PC-9 (cell line): ENCODE measurements at regions not wholly inside any gene's neighbourhood (a gene's known extent, or its start where the extent isn't known, plus 50 kb on each side); places are given as distances from the start of the nearest gene placed in this dataset.

Source experiments
- BruUV-seq: library from RNA; stranded (reverse); fragments of 400-500 nt; replicated peaks from 2 replicates; lab custom pipeline; 2021; lab: Mats Ljungman, UMichigan
- CTCF ChIA-PET: fragments of 300-600 bp; sonication (Branson Sonifier 250); formaldehyde crosslinking; loops from one replicate; lab custom pipeline; 2022; ENCODE audit warnings: antibody characterized with exemption; lab: Charles Lee
- POLR2A ChIA-PET: fragments of 300-600 bp; sonication (Branson Sonifier 250); formaldehyde crosslinking; loops from one replicate; lab custom pipeline; 2022; ENCODE audit warnings: antibody characterized with exemption; ENCODE audit not compliant: unreplicated experiment; lab: Charles Lee
- DNase-seq, 2 experiments: peaks; one replicate each; pipeline versions ENCODE4 v3.0.0 to v3.0.0-alpha.2; 2015 to 2022; ENCODE audit warnings: mixed read lengths in 1 of 2
- H2AFZ ChIP-seq: fragments of 200-600 bp; sonication (generic); 2 replicates; pipeline ENCODE4 v1.8.1; 2017; ENCODE audit warnings: antibody characterized with exemption
- H3F3A ChIP-seq: fragments of 200-600 bp; sonication (generic); 2 replicates; pipeline ENCODE4 v1.8.1; 2017; ENCODE audit warnings: antibody characterized with exemption, mild to moderate bottlenecking, low read depth; ENCODE audit not compliant: insufficient read depth
- H3K27ac ChIP-seq: fragments of 200-600 bp; sonication (generic); 2 replicates; pipeline ENCODE4 v1.6.1; 2016; ENCODE audit warnings: mixed run types
- H3K27me3 ChIP-seq: fragments of 200-600 bp; sonication (generic); 2 replicates; pipeline ENCODE4 v1.6.1; 2016; ENCODE audit warnings: low read depth, mixed run types; ENCODE audit not compliant: insufficient read depth
- H3K36me3 ChIP-seq: fragments of 200-600 bp; sonication (generic); 2 replicates; pipeline ENCODE4 v1.6.1; 2016; ENCODE audit warnings: low read depth, mixed run types
- H3K4me1 ChIP-seq: fragments of 200-600 bp; sonication (generic); replicated peaks from 2 replicates; pipeline ENCODE4 v1.6.1; 2016; ENCODE audit warnings: mixed run types; ENCODE audit not compliant: insufficient read depth
- H3K4me2 ChIP-seq: fragments of 200-600 bp; sonication (generic); 2 replicates; pipeline ENCODE4 v1.6.1; 2017; ENCODE audit warnings: mixed run types
- H3K4me3 ChIP-seq: fragments of 200-600 bp; sonication (generic); 2 replicates; pipeline ENCODE4 v1.6.1; 2016; ENCODE audit warnings: mixed run types
- H3K79me2 ChIP-seq: fragments of 200-600 bp; sonication (generic); 2 replicates; pipeline ENCODE4 v1.6.1; 2017; ENCODE audit warnings: low read depth, mixed run types
- H3K9me2 ChIP-seq: fragments of 200-600 bp; sonication (generic); 2 replicates; pipeline ENCODE4 v1.8.1; 2017; ENCODE audit warnings: mild to moderate bottlenecking; ENCODE audit not compliant: insufficient read depth
- H3K9me3 ChIP-seq: fragments of 200-600 bp; sonication (generic); 2 replicates; pipeline ENCODE4 v1.8.1; 2016; ENCODE audit warnings: low read depth; ENCODE audit not compliant: insufficient read depth
- H4K20me1 ChIP-seq: fragments of 200-600 bp; sonication (generic); 2 replicates; pipeline ENCODE4 v1.8.1; 2017; ENCODE audit not compliant: insufficient read depth
- CTCF ChIP-seq: fragments of 200-600 bp; sonication (generic); conservative IDR thresholded peaks from 2 replicates; pipeline ENCODE4 v1.6.1; 2017; ENCODE audit warnings: mixed run types, antibody characterized with exemption, mild to moderate bottlenecking, moderate library complexity
- EZH2 ChIP-seq: fragments of 200-600 bp; sonication (generic); IDR thresholded peaks from 2 replicates; pipeline ENCODE4 v1.8.0; 2017; ENCODE audit warnings: antibody characterized with exemption, low read depth
- intact Hi-C: fragments of 100-400 bp; cut with micrococcal nuclease; formaldehyde crosslinking; loops from one replicate; pipeline ENCODE4 v1.10.0; 2022; ENCODE audit not compliant: unreplicated experiment

GRCh38 chr3:4151859-4152258 lies 151.3 kb upstream of the SETMAR start:
- TF ChIP-seq EZH2 = no peak
- TF ChIP-seq CTCF = no peak
- H3K4me2 ChIP-seq = no peak overlapping the region
- H3K4me3 ChIP-seq = no peak overlapping the region
- no peak for DNase-seq
- no peak overlapping the region for H2AFZ ChIP-seq
- BruUV-seq = no TSS peak
- intact Hi-C loops = no loop called here
- ChIA-PET CTCF (interaction anchor here (0.7 kb wide), 1 partner anchor 136 kb away, joined by 3 read pairs; no protein-coding TSS in a partner anchor), POLR2A (no interaction called here)
- H3K27me3 ChIP-seq = no peaks in the 10 kb centered on the region
- no peaks in the 10 kb centered on the region for H3F3A ChIP-seq
- no peaks in the 10 kb centered on the region for H3K9me3 ChIP-seq
- H3K4me1 ChIP-seq = no peaks in the 10 kb centered on the region
- H3K79me2 ChIP-seq = no peaks in the 10 kb centered on the region
- no peaks in the 10 kb centered on the region for H4K20me1 ChIP-seq
- no peak overlapping the region for H3K27ac ChIP-seq
- no peaks in the 10 kb centered on the region for H3K36me3 ChIP-seq
- no peaks in the 10 kb centered on the region for H3K9me2 ChIP-seq

- BruUV-seq = no TSS peak
Observed at GRCh38 chr3:4153771-4154170, 149.4 kb upstream of the SETMAR start.

GRCh38 chr3:4158329-4158728 lies 144.8 kb upstream of the SETMAR start:
- intact Hi-C loops = no loop called here
- TF ChIP-seq EZH2 (no peak), CTCF (no peak)

More at GRCh38 chr3:4153771-4154170, 149.4 kb upstream of the SETMAR start:
- no peak for DNase-seq
- no peak for TF ChIP-seq EZH2
- TF ChIP-seq CTCF = no peak
- H3K4me3 ChIP-seq = no peak overlapping the region
- ChIA-PET CTCF (no interaction called here), POLR2A (no interaction called here)
- no peaks in the 10 kb centered on the region for H3K4me1 ChIP-seq
- no peak overlapping the region for H3K4me2 ChIP-seq
- no peaks in the 10 kb centered on the region for H4K20me1 ChIP-seq
- H3K9me3 ChIP-seq = no peaks in the 10 kb centered on the region
- H2AFZ ChIP-seq = no peak overlapping the region
- H3K79me2 ChIP-seq = no peaks in the 10 kb centered on the region
- intact Hi-C loops = no loop called here
- no peaks in the 10 kb centered on the region for H3K36me3 ChIP-seq
- no peak overlapping the region for H3K27ac ChIP-seq
- no peaks in the 10 kb centered on the region for H3F3A ChIP-seq
- no peaks in the 10 kb centered on the region for H3K9me2 ChIP-seq
- H3K27me3 ChIP-seq = no peaks in the 10 kb centered on the region

More at GRCh38 chr3:4158329-4158728, 144.8 kb upstream of the SETMAR start:
- Histone ChIP-seq H3K4me2 (no peak overlapping the region), H3K4me3 (no peak overlapping the region), H3K36me3 (no peaks in the 10 kb centered on the region), H3K79me2 (no peaks in the 10 kb centered on the region), H3K9me3 (no peaks in the 10 kb centered on the region), H2AFZ (no peak overlapping the region), H3K9me2 (no peaks in the 10 kb centered on the region), H3K4me1 (no peaks in the 10 kb centered on the region), H3F3A (no peaks in the 10 kb centered on the region), H3K27me3 (no peaks in the 10 kb centered on the region), H3K27ac (no peak overlapping the region), H4K20me1 (no peaks in the 10 kb centered on the region)
- ChIA-PET CTCF (no interaction called here), POLR2A (interaction anchor here (0.6 kb wide), 1 partner anchor 225 kb away, joined by 4 read pairs; no protein-coding TSS in a partner anchor)
- DNase-seq = no peak
- BruUV-seq = no TSS peak
